ENCODE measurements at regions not wholly inside any gene's neighbourhood (a gene's known extent, or its start where the extent isn't known, plus 50 kb on each side); places are given as distances from the start of the nearest gene placed in this dataset.

GRCh38 chr10:113456741-113457140 is 96.1 kb upstream of the HABP2 start:
- Histone ChIP-seq H3K27ac (ENCODE audit: low read length) (no peak overlapping the region), H3K9me3 (ENCODE audit: control insufficient read depth in 1 of 2, low read length in 2 of 2) (no peaks in the 10 kb centered on the region), H3K4me3 (ENCODE audit: low read depth in 1 of 2, low read length in 2 of 2) (no peak overlapping the region), H3K27me3 (ENCODE audit: low read depth, low read length) (no peaks in the 10 kb centered on the region), H3K4me1 (ENCODE audit: control insufficient read depth in 1 of 2, insufficient read depth in 2 of 2, low read length in 2 of 2) (no peaks in the 10 kb centered on the region), H3K36me3 (ENCODE audit: control insufficient read depth in 1 of 2, insufficient read depth in 2 of 2, low read length in 2 of 2) (no peaks in the 10 kb centered on the region)

GRCh38 chr10:113457408-113457807 is 95.4 kb upstream of the HABP2 start:
- Histone ChIP-seq H3K27me3 (ENCODE audit: low read depth, low read length) (no peaks in the 10 kb centered on the region), H3K27ac (ENCODE audit: low read length) (no peak overlapping the region), H3K4me1 (ENCODE audit: control insufficient read depth in 1 of 2, insufficient read depth in 2 of 2, low read length in 2 of 2) (no peaks in the 10 kb centered on the region), H3K9me3 (ENCODE audit: control insufficient read depth in 1 of 2, low read length in 2 of 2) (no peaks in the 10 kb centered on the region), H3K36me3 (ENCODE audit: control insufficient read depth in 1 of 2, insufficient read depth in 2 of 2, low read length in 2 of 2) (no peaks in the 10 kb centered on the region), H3K4me3 (ENCODE audit: low read depth in 1 of 2, low read length in 2 of 2) (no peak overlapping the region)

- H3K36me3 ChIP-seq (ENCODE audit: control insufficient read depth in 1 of 2, insufficient read depth in 2 of 2, low read length in 2 of 2): no peaks in the 10 kb centered on the region
- no peak overlapping the region for H3K27ac ChIP-seq (ENCODE audit: low read length)
- no peak overlapping the region for H3K4me3 ChIP-seq (ENCODE audit: low read depth in 1 of 2, low read length in 2 of 2)
- H3K4me1 ChIP-seq (ENCODE audit: control insufficient read depth in 1 of 2, insufficient read depth in 2 of 2, low read length in 2 of 2): no peaks in the 10 kb centered on the region
- H3K9me3 ChIP-seq (ENCODE audit: control insufficient read depth in 1 of 2, low read length in 2 of 2): no peaks in the 10 kb centered on the region
- no peaks in the 10 kb centered on the region for H3K27me3 ChIP-seq (ENCODE audit: low read depth, low read length)
These were observed 94.4 kb upstream of the HABP2 start for GRCh38 chr10:113458451-113458850.

GRCh38 chr10:113458944-113459343 is 93.9 kb upstream of the HABP2 start:
- Histone ChIP-seq H3K4me1 (ENCODE audit: control insufficient read depth in 1 of 2, insufficient read depth in 2 of 2, low read length in 2 of 2) (no peaks in the 10 kb centered on the region), H3K27me3 (ENCODE audit: low read depth, low read length) (no peaks in the 10 kb centered on the region), H3K4me3 (ENCODE audit: low read depth in 1 of 2, low read length in 2 of 2) (no peak overlapping the region), H3K27ac (ENCODE audit: low read length) (no peak overlapping the region), H3K9me3 (ENCODE audit: control insufficient read depth in 1 of 2, low read length in 2 of 2) (no peaks in the 10 kb centered on the region), H3K36me3 (ENCODE audit: control insufficient read depth in 1 of 2, insufficient read depth in 2 of 2, low read length in 2 of 2) (no peaks in the 10 kb centered on the region)

GRCh38 chr10:113459626-113460280 is 93.1 kb upstream of the HABP2 start:
- H3K27me3 ChIP-seq (ENCODE audit: low read depth, low read length): no peaks in the 10 kb centered on the region
- no peaks in the 10 kb centered on the region for H3K4me1 ChIP-seq (ENCODE audit: control insufficient read depth in 1 of 2, insufficient read depth in 2 of 2, low read length in 2 of 2)
- no peak overlapping the region for H3K27ac ChIP-seq (ENCODE audit: low read length)
- no peaks in the 10 kb centered on the region for H3K9me3 ChIP-seq (ENCODE audit: control insufficient read depth in 1 of 2, low read length in 2 of 2)
- H3K4me3 ChIP-seq (ENCODE audit: low read depth in 1 of 2, low read length in 2 of 2): no peak overlapping the region
- H3K36me3 ChIP-seq (ENCODE audit: control insufficient read depth in 1 of 2, insufficient read depth in 2 of 2, low read length in 2 of 2): no peaks in the 10 kb centered on the region

- H3K4me1 ChIP-seq (ENCODE audit: control insufficient read depth in 1 of 2, insufficient read depth in 2 of 2, low read length in 2 of 2): no peaks in the 10 kb centered on the region
- H3K36me3 ChIP-seq (ENCODE audit: control insufficient read depth in 1 of 2, insufficient read depth in 2 of 2, low read length in 2 of 2): no peaks in the 10 kb centered on the region
- H3K9me3 ChIP-seq (ENCODE audit: control insufficient read depth in 1 of 2, low read length in 2 of 2): no peaks in the 10 kb centered on the region
- no peaks in the 10 kb centered on the region for H3K27me3 ChIP-seq (ENCODE audit: low read depth, low read length)
- no peak overlapping the region for H3K27ac ChIP-seq (ENCODE audit: low read length)
- no peak overlapping the region for H3K4me3 ChIP-seq (ENCODE audit: low read depth in 1 of 2, low read length in 2 of 2)
These were observed 89.8 kb upstream of the HABP2 start for GRCh38 chr10:113463083-113463482.

GRCh38 chr10:113463777-113464176 is 89.1 kb upstream of the HABP2 start:
- H3K27me3 ChIP-seq (ENCODE audit: low read depth, low read length): no peaks in the 10 kb centered on the region
- no peaks in the 10 kb centered on the region for H3K36me3 ChIP-seq (ENCODE audit: control insufficient read depth in 1 of 2, insufficient read depth in 2 of 2, low read length in 2 of 2)
- H3K4me1 ChIP-seq (ENCODE audit: control insufficient read depth in 1 of 2, insufficient read depth in 2 of 2, low read length in 2 of 2): no peaks in the 10 kb centered on the region
- no peaks in the 10 kb centered on the region for H3K9me3 ChIP-seq (ENCODE audit: control insufficient read depth in 1 of 2, low read length in 2 of 2)
- no peak overlapping the region for H3K4me3 ChIP-seq (ENCODE audit: low read depth in 1 of 2, low read length in 2 of 2)
- no peak overlapping the region for H3K27ac ChIP-seq (ENCODE audit: low read length)

- Histone ChIP-seq H3K9me3 (ENCODE audit: control insufficient read depth in 1 of 2, low read length in 2 of 2) (no peaks in the 10 kb centered on the region), H3K27ac (ENCODE audit: low read length) (no peak overlapping the region), H3K4me1 (ENCODE audit: control insufficient read depth in 1 of 2, insufficient read depth in 2 of 2, low read length in 2 of 2) (peaks cover 0 to 7% of the 10 kb centered on the region in 2 donors), H3K27me3 (ENCODE audit: low read depth, low read length) (no peaks in the 10 kb centered on the region), H3K36me3 (ENCODE audit: control insufficient read depth in 1 of 2, insufficient read depth in 2 of 2, low read length in 2 of 2) (no peaks in the 10 kb centered on the region), H3K4me3 (ENCODE audit: low read depth in 1 of 2, low read length in 2 of 2) (no peak overlapping the region)
These were observed 83.1 kb upstream of the HABP2 start for GRCh38 chr10:113469796-113470195.

GRCh38 chr10:113470372-113471240 is 82.2 kb upstream of the HABP2 start:
- no peak overlapping the region for H3K27ac ChIP-seq (ENCODE audit: low read length)
- no peaks in the 10 kb centered on the region for H3K36me3 ChIP-seq (ENCODE audit: control insufficient read depth in 1 of 2, insufficient read depth in 2 of 2, low read length in 2 of 2)
- H3K4me3 ChIP-seq (ENCODE audit: low read depth in 1 of 2, low read length in 2 of 2): no peak overlapping the region
- no peaks in the 10 kb centered on the region for H3K27me3 ChIP-seq (ENCODE audit: low read depth, low read length)
- H3K4me1 ChIP-seq (ENCODE audit: control insufficient read depth in 1 of 2, insufficient read depth in 2 of 2, low read length in 2 of 2): peaks cover 0 to 15% of the 10 kb centered on the region in 2 donors
- no peaks in the 10 kb centered on the region for H3K9me3 ChIP-seq (ENCODE audit: control insufficient read depth in 1 of 2, low read length in 2 of 2)

GRCh38 chr10:113471241-113471996 is 81.4 kb upstream of the HABP2 start:
- Histone ChIP-seq H3K4me3 (ENCODE audit: low read depth in 1 of 2, low read length in 2 of 2) (no peak overlapping the region), H3K4me1 (ENCODE audit: control insufficient read depth in 1 of 2, insufficient read depth in 2 of 2, low read length in 2 of 2) (peaks cover 0 to 15% of the 10 kb centered on the region in 2 donors), H3K27me3 (ENCODE audit: low read depth, low read length) (no peaks in the 10 kb centered on the region), H3K36me3 (ENCODE audit: control insufficient read depth in 1 of 2, insufficient read depth in 2 of 2, low read length in 2 of 2) (no peaks in the 10 kb centered on the region), H3K27ac (ENCODE audit: low read length) (no peak overlapping the region), H3K9me3 (ENCODE audit: control insufficient read depth in 1 of 2, low read length in 2 of 2) (no peaks in the 10 kb centered on the region)

- Histone ChIP-seq H3K27me3 (ENCODE audit: low read depth, low read length) (no peaks in the 10 kb centered on the region), H3K4me1 (ENCODE audit: control insufficient read depth in 1 of 2, insufficient read depth in 2 of 2, low read length in 2 of 2) (peaks cover 0 to 15% of the 10 kb centered on the region in 2 donors), H3K36me3 (ENCODE audit: control insufficient read depth in 1 of 2, insufficient read depth in 2 of 2, low read length in 2 of 2) (no peaks in the 10 kb centered on the region), H3K9me3 (ENCODE audit: control insufficient read depth in 1 of 2, low read length in 2 of 2) (no peaks in the 10 kb centered on the region), H3K4me3 (ENCODE audit: low read depth in 1 of 2, low read length in 2 of 2) (no peak overlapping the region), H3K27ac (ENCODE audit: low read length) (no peak overlapping the region)
These were observed 79.8 kb upstream of the HABP2 start for GRCh38 chr10:113473011-113473410.
